OCI-LY7 (cell line): ENCODE measurements at regions not wholly inside any gene's neighbourhood (a gene's known extent, or its start where the extent isn't known, plus 50 kb on each side); places are given as distances from the start of the nearest gene placed in this dataset.

ENCODE experiments used
- CTCF ChIP-seq: fragments of 200-600 bp; sonication (generic); conservative IDR thresholded peaks from 2 replicates; pipeline ENCODE4 v1.5.1; 2014; ENCODE audit warnings: mild to moderate bottlenecking, antibody characterized with exemption, low read length, moderate library complexity, mixed read lengths
- EZH2phosphoT487 ChIP-seq: fragments of 200-600 bp; sonication (generic); IDR thresholded peaks from 2 replicates; pipeline ENCODE4 v1.6.1; 2018; ENCODE audit warnings: low read depth, borderline replicate concordance, mild to moderate bottlenecking, mixed run types, antibody characterized with exemption, low read length, moderate library complexity, mixed read lengths

GRCh38 chr10:29751684-29752083 is 116.9 kb upstream of the SVIL start:
- TF ChIP-seq CTCF (no peak), EZH2phosphoT487 (no peak)
